Smooth muscle cell (in vitro differentiated cells): ENCODE measurements at regions not wholly inside any gene's neighbourhood (a gene's known extent, or its start where the extent isn't known, plus 50 kb on each side); places are given as distances from the start of the nearest gene placed in this dataset.
"Not testable (repeated sequence)": the region's sequence is repeated elsewhere in the genome, so short reads cannot be mapped to it uniquely, and the experiment has no call there.

Experiments used
- DNase-seq: peaks from one replicate; lab custom pipeline; 2025; ENCODE audit not compliant: unreplicated experiment; lab: John Stamatoyannopoulos, UW
- H2AFZ ChIP-seq: fragments of 200-600 bp; sonication (generic); 2 replicates; pipeline ENCODE4 v1.6.0; 2016; ENCODE audit warnings: antibody characterized with exemption, low read depth, mild to moderate bottlenecking
- H3F3A ChIP-seq: fragments of 200-600 bp; sonication (generic); 2 replicates; pipeline ENCODE4 v1.6.0; 2017; ENCODE audit warnings: antibody characterized with exemption, low read depth
- H3K27ac ChIP-seq: fragments of 200-600 bp; sonication (generic); 2 replicates; pipeline ENCODE4 v1.5.1; 2016; ENCODE audit warnings: low read depth, mild to moderate bottlenecking
- H3K27me3 ChIP-seq: fragments of 200-600 bp; sonication (generic); 2 replicates; pipeline ENCODE4 v1.6.1; 2016; ENCODE audit warnings: low read depth, mild to moderate bottlenecking
- H3K36me3 ChIP-seq: fragments of 200-600 bp; sonication (generic); 2 replicates; pipeline ENCODE4 v1.5.1; 2016; ENCODE audit warnings: low read depth
- H3K4me1 ChIP-seq: fragments of 200-600 bp; sonication (generic); 2 replicates; pipeline ENCODE4 v1.5.1; 2016; ENCODE audit warnings: low read depth
- H3K4me2 ChIP-seq: fragments of 200-600 bp; sonication (generic); 2 replicates; pipeline ENCODE4 v1.6.0; 2016; ENCODE audit warnings: mild to moderate bottlenecking
- H3K4me3 ChIP-seq: fragments of 200-600 bp; sonication (generic); 2 replicates; pipeline ENCODE4 v1.5.1; 2016; ENCODE audit warnings: mild to moderate bottlenecking
- H3K79me2 ChIP-seq: fragments of 200-600 bp; sonication (generic); 2 replicates; pipeline ENCODE4 v1.6.0; 2016; ENCODE audit warnings: low read depth, mild to moderate bottlenecking
- H3K9ac ChIP-seq: fragments of 200-600 bp; sonication (generic); 2 replicates; pipeline ENCODE4 v1.6.0; 2016; ENCODE audit warnings: low read depth
- H3K9me3 ChIP-seq: fragments of 200-600 bp; sonication (generic); replicated peaks from 2 replicates; pipeline ENCODE4 v1.5.1; 2016; ENCODE audit warnings: low read depth
- H4K20me1 ChIP-seq: fragments of 200-600 bp; sonication (generic); 2 replicates; pipeline ENCODE4 v1.6.0; 2016; ENCODE audit warnings: low read depth
- CTCF ChIP-seq: fragments of 200-600 bp; sonication (generic); IDR thresholded peaks from 2 replicates; pipeline ENCODE4 v1.5.1; 2017; ENCODE audit warnings: borderline replicate concordance, mild to moderate bottlenecking, antibody characterized with exemption; ENCODE audit not compliant: insufficient read depth, poor library complexity, severe bottlenecking
- WGBS: methylation state at CpG from one replicate; pipeline ENCODE4 v1.1.7; 2016; ENCODE audit warnings: low lambda C conversion rate; 5-methylcytosine and 5-hydroxymethylcytosine counted together

GRCh38 chr5:167389537-167389936 lies 901.9 kb upstream of the WWC1 start:
- H3F3A ChIP-seq: no peaks in the 10 kb centered on the region
- no peak for DNase-seq
- H3K4me3 ChIP-seq: no peak overlapping the region
- H3K36me3 ChIP-seq: no peaks in the 10 kb centered on the region
- no peaks in the 10 kb centered on the region for H3K27me3 ChIP-seq
- no peak overlapping the region for H3K27ac ChIP-seq
- no peak overlapping the region for H2AFZ ChIP-seq
- H3K4me2 ChIP-seq: no peak overlapping the region
- no peaks in the 10 kb centered on the region for H3K4me1 ChIP-seq
- TF ChIP-seq CTCF: no peak
- H3K79me2 ChIP-seq: no peaks in the 10 kb centered on the region
- no peaks in the 10 kb centered on the region for H4K20me1 ChIP-seq
- H3K9ac ChIP-seq: no peak overlapping the region
- H3K9me3 ChIP-seq: no peaks in the 10 kb centered on the region
- WGBS: 93% methylated on average over 4 of the region's 4 CpGs

GRCh38 chr5:167391286-167391685 lies 900.2 kb upstream of the WWC1 start:
- H3F3A ChIP-seq, H3K9ac ChIP-seq, H4K20me1 ChIP-seq, H3K79me2 ChIP-seq, H3K27me3 ChIP-seq, DNase-seq, H3K27ac ChIP-seq, H3K9me3 ChIP-seq, H3K4me2 ChIP-seq, H3K4me1 ChIP-seq, H3K4me3 ChIP-seq, H3K36me3 ChIP-seq, H2AFZ ChIP-seq: not testable (repeated sequence)
- 90% methylated on average over 4 of the region's 4 CpGs for WGBS

GRCh38 chr5:167392240-167392639 lies 899.2 kb upstream of the WWC1 start:
- Histone ChIP-seq H3F3A (no peaks in the 10 kb centered on the region), H3K4me1 (no peaks in the 10 kb centered on the region), H3K4me2 (no peak overlapping the region), H3K27ac (no peak overlapping the region), H3K9ac (no peak overlapping the region), H3K36me3 (no peaks in the 10 kb centered on the region), H3K27me3 (no peaks in the 10 kb centered on the region), H2AFZ (no peak overlapping the region), H3K9me3 (no peaks in the 10 kb centered on the region), H4K20me1 (no peaks in the 10 kb centered on the region), H3K79me2 (no peaks in the 10 kb centered on the region), H3K4me3 (no peak overlapping the region)
- WGBS: 87% methylated on average over 5 of the region's 5 CpGs
- no peak for TF ChIP-seq CTCF
- no peak for DNase-seq

- Histone ChIP-seq H3K4me3 (no peak overlapping the region), H3K9me3 (no peaks in the 10 kb centered on the region), H3K4me1 (no peaks in the 10 kb centered on the region), H3K36me3 (no peaks in the 10 kb centered on the region), H3F3A (no peaks in the 10 kb centered on the region), H3K9ac (no peak overlapping the region), H3K79me2 (no peaks in the 10 kb centered on the region), H2AFZ (no peak overlapping the region), H3K4me2 (no peak overlapping the region), H3K27me3 (no peaks in the 10 kb centered on the region), H3K27ac (no peak overlapping the region), H4K20me1 (no peaks in the 10 kb centered on the region)
- no peak for DNase-seq
- TF ChIP-seq CTCF: no peak
These were observed 898.1 kb upstream of the WWC1 start for GRCh38 chr5:167393358-167393757.
